IPS-11a (cell line): ENCODE measurements at regions not wholly inside any gene's neighbourhood (a gene's known extent, or its start where the extent isn't known, plus 50 kb on each side); places are given as distances from the start of the nearest gene placed in this dataset.
"Not testable (repeated sequence)": the region's sequence is repeated elsewhere in the genome, so short reads cannot be mapped to it uniquely, and the experiment has no call there.

Experiments
- H3K4me3 ChIP-seq: one replicate; pipeline ENCODE4 v1.5.1; 2013; ENCODE audit warnings: low read depth, low read length, control low read depth

DNA sequence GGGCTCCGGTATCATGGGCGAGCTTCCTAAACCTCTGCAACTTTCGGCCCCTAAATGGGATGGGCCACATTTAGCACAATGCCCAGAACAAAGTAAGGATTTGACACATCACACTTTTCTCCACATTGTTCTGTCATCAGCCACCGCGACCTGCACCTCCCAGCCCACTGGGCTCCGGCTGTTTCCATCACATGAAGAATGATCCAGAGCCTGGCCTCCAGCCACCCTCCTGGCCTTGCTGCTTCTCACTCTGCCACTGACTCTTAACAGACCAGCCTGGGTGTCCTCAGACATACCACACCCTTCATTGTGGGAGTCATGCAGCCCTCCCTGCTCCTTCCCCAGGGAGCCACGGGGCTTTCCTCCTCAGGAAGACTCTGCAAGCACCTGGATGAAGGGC, 113.7 kb downstream of the IGLL1 start:
- H3K4me3 ChIP-seq: no peak overlapping the region

DNA sequence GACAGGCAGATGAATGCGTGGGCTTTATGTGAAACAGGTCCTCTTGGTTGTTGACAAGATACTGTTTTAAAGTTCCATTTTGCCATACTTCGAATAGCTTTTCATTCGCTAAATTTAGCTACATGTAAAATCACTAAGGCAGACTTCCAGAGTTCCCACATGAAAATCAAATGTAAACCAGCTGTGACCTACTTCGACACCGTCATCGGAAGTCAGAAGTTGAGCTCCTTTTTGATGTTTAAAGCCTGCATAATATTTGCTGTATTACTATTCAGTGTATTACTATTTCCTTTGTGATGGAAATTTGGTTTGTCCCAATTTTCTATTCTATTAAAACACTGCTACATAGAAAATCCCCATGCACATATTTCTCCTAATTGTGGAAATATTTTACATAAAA, 115.3 kb downstream of the IGLL1 start:
- H3K4me3 ChIP-seq: not testable (repeated sequence)

DNA sequence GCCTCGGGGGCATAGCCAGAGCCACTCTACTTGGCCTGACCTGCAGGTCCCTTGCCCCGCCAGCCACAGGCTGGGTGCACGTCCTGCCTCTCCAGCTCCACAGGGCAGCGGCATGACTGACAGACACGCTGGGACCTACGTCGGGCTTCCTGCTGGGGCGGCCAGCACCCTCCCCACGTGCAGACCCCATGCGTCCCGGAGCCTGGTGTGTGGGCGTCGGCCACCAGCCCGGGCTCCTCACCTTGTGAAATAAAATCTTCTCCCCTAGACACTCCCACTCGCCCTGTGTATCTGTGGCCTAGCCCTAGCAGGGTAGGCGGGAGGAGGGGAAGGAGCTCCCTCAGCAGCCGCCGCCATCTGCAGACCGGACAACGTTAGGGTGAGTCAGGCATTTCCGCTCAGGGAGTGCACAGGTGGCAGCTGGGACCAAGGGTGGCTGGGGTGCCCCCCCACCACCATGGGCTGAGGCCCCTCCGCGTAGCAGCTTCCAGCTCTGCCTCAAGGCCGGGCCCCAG, 119.5 kb downstream of the IGLL1 start:
- H3K4me3 ChIP-seq: not testable (repeated sequence)

DNA sequence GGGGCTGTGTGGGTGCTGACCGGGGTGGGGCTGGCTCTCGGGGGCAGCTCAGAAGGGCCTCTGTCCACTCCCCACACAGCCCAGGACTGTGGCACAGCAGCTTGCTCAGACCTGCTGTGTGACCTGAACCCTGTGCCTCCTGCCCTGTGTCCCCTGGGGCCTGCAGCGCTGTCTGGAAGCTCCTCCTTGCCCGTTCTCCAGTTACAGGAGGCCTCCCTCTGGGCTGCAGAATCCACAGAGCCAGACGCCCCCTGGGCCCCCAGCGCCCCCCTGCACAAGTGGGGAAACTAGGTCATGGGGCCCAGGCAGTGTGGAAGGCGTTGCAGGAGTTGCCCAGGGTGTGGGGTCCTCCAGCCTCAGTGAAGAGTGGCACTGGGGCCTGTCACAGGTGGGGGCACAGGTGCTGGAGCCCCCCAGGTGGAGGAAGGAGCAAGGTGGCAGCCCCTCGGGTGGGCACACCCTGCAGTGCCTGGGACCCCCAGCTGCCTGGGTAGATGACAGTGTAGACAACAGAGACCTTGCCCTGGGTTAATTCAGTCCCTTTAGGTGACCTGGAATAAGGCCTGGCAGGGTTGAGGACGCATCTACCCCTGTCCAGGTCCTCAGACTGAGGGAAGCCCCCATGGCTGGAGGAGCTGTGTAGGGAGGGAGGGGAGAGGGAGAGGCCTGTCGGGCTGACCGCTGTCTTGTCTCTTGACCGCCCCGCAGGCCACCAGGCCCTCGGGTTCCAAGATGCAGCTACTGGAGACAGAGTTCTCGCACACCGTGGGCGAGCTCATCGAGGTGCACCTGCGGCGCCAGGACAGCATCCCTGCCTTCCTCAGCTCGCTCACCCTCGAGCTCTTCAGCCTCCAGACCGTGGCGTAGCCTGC, 120.2 kb downstream of the IGLL1 start:
- H3K4me3 ChIP-seq: not testable (repeated sequence)

DNA sequence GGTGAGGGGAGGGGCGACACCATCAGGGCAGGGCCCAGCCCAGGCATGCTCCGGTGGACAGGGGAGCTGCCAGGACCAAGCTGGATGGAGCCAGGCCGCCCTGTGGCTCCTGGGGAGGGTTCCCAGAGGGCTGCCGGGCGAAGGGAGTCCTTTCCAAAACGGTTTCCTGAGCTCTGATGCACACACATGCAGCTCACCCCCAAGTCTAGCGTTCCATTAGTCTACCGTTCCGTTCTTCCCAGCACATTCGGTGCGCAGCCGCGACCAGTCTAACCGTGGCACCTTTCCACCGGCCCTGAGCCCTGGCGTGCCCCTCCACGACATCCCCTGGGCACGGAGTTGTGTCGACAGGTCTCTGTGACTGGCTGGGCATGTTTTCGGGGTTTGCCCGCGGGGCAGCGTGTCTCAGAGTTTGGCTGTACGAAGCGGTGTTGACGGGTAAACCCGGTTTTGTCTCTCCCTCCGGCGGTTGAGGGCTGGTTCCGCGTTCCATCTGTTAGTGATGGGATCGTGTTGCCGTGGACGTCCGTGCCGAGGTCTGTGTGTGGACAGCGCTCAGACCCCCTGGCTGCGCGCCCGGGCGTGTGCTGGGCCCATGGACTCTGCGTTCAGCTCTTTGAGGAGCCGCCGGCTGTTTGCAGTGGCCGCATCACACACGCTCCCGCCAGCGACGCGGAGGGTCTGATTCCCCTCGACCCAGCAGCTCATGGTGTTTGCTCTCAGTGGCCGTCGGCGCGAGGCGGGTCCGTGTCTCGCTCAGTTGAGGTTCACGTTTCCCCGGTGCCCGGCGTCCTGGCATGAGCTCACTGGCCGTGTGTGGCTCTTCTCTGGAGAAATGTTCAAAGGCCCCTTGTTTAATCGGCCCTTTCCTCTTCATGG, 121.2 kb downstream of the IGLL1 start:
- no peak overlapping the region for H3K4me3 ChIP-seq

DNA sequence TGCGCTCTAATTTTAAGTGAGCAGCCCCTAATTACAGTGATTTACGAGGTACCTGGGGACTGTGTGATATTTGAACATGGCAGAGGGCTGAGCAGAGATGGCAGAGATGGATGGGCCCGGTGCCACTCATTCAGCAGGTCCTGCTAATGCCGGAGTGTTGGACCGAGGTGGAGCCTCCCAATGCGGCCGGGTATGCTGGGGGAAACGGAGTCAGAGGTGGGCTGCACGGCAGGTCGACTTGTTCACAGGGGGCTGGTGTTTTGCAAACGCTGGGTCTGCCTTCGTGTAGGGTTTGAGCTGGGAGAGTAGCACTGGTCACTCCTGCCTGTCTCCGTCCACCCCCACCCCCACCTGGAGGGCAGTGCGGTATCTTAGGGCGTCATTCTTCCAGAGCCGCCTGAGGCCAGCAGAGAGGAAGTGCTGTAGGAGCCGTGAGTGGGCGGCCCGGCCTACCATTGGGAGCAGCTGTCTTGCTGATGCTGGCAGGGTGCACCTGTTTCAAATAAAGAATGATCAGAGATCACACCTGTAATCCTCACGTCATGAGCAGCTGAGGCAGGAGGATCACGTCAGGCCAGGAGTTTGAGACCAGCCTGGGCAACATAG, 122.6 kb downstream of the IGLL1 start:
- H3K4me3 ChIP-seq: no peak overlapping the region

DNA sequence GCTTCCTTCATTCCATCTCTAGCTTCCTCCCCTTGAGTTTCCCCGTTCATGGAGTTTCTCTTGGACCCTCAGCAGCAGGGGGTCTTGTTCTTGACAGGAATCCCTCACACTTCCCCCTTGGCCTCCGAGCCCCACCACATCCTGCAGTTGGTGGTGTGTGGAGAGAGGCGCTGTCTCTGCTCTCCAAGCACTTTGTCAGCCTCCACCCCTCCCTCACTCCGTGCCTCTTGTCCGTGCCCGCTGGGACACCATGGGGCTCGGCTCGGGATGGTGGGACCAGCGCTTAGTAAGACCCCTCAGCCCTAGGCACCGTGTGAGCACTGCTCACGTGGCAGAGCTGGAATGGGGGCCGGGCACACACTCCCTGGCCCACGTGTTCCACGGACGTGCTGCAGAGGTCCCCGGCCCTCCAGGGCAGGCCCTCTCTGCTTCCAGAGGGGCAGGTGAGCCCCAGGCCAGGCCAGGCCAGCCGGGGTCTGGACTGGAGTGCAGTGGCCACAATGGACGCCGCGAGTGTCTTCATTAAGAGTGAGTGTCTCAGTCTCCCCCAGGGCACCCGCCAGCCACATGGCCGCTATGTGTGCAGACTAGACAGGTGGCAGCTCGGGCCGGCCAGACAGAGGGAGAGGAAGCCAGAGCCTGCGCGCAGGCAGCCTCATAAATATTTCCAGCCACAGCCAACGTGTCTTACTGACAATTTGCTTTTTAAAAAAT, 123.3 kb downstream of the IGLL1 start:
- not testable (repeated sequence) for H3K4me3 ChIP-seq

DNA sequence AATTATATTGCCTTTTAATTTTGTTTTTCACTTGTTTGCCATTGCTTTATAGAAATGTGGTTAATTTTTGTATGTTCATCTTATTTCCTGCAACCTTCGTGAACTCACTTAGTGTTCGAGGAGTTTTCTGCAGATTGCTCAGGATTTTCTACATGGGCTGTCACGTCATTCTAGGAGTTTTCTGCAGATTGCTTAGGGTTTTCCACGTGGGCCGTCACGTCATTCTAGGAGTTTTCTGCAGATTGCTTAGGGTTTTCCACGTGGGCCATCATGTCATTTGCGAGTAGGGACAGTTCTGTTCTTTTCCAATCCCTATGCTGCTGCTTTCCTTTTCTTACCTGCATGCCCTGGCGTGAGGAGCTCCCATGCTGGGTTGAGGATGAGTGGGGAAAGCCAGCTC, 125.7 kb downstream of the IGLL1 start:
- not testable (repeated sequence) for H3K4me3 ChIP-seq

DNA sequence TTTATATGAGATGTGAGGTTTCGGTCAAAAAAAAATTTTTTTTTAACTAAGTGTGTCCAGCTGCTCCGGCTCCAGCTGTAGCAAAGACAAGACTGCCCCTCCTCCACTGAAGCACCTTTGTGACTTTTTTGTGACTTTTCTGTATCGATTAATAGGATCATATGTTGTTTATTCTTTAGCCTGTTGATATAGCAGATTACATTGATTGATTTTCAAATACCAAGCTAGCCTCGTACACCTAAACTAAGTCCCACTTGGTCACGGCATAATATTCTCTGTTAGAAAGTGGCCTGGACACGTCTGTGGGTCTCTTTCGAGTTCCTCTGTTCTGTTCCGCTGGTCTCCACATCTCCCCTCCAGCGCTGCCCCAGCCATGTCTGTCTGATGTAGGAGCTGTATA, 126.8 kb downstream of the IGLL1 start:
- H3K4me3 ChIP-seq: no peak overlapping the region

DNA sequence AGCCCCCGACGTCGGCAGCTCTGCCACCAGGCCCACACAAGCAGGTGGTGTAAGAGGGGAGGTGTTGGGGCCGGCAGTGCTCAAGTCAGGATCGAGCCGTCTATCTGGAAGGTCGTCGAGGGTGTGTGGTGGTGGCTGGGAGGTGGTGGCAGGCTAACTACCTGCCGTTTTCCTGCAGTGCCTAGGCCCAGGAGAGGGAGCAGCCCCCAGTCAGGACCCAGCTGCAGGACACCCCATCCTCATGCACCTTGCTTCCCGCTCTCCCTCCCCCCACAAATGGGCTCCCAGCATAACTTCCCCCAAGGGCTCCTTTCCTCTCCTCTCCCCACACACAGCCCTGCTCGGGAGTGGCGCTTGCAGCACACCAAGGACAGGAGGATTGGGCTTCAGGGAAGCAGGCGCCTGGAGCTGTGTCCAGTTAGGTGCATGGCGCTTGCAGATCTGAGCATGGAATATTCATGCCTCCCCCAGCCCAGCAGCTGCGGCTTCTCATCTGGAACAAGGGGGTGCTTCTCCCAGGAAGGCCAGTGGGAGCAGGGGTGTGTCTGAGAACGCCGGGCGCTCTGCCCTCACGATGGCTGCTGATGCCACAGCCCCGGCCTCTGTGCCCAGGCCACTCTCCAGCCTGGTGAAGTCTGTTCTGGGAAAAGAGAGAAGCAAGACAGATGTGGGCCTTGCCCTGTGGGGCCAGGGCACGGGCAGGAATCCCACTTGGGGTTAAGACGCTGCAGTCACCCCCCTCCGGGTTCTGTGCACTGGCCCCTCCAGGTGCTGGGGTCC, 127.7 kb downstream of the IGLL1 start:
- H3K4me3 ChIP-seq: no peak overlapping the region

DNA sequence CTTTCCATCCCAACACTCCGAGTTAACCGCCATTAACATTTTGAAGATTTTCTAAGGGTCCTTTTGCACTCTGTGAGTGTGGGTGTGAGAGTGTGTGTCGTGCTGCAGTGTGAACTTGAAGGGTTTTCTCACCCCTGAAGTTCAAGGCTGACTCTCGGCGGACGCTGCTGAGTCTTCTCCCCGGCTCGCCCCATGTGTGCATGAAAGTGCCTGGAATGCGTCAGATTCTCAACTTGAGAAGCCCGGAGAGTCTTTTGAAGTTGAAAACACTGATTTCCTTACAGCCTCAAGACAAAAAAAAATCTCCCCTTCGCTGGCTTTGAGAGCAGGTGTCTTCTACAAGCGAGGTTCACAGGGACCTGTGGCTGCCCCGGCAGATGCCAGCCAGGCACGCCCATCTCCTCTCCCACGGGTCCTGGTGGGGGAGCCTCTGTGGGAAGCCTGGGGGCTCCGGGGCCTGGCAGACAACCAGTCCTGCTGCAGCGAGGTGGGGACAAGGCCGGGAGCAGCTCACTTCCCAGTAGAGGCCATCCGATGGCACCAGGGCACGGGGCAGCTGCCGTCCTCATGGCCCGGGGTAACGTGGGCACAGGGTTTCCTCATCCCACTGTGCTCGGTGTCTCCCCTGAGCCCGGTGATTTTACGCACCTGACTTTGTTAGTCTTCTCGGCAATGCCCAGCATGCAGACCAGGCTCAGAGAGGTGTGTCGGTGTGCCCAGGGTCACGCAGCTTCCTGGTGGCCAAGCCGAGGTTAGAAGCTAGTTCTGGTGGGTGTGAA, 128.4 kb downstream of the IGLL1 start:
- H3K4me3 ChIP-seq: not testable (repeated sequence)

DNA sequence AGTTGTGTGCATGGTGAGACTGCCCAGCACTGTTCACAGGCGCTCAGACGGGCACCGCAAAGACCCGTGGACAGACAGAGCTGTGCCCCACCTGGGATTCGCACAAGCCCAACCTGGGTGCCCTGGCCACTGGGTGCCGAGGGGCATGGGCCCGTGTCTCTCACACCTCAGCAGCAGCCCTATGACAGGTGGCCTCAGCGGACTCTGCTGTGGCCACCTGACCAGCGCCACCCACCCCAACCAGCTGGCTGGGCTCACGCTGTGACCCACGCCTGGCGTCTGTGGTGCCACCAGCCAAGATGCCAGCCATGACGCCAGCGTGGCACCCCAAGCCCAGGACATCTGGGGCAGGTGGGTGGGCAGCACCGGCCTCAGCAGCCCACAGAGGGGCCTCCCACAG, 129.3 kb downstream of the IGLL1 start:
- not testable (repeated sequence) for H3K4me3 ChIP-seq

DNA sequence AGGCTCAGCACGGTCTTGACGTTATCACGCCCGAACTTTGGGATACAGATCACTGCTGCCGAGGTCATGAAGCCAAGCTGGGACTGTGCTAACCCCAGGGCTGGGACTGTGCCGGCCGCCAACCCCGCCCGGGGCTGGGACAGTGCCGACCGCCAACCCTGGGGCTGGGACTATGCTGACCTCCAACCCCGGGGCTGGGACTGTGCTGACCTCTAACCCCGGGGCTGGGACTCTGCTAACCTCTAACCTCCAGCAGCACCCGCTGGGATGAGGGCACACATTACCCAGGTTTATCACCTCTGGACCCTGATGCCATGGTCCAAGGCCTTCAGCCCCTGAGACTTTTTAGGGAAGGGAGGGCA, 129.7 kb downstream of the IGLL1 start:
- no peak overlapping the region for H3K4me3 ChIP-seq

DNA sequence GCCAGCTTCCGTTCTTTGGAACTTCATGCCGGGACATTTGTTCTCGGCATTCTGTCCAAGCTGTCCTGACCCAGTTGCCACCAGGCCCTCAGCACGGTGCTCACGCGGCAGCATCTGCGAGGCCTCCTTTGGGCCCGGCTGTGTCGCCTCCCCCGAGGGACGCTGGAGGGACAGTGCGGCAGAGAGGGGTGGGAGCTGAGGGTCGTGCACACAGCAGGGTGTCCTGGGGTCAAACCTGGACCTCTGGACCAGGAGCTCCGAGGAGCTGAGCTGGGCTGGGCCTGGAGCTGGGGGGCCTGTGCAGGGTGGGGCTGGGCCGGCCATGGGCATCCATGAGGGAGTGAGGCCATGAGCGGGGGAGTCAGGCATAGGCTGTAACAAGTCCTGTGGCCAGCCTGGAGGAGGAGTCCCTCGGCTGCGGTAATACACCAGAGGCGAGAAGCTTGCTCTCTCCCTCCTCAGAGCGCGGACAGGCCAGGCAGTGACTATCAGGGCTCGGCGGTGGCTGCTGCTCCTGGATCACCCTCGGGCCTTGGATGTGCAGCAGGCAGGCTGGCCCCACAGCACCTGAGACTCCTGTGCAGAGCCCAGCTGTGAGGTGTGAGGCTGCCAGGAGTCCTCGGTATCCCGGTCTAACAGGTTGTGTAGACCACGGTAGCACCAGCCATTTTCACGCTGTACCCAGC, 130.2 kb downstream of the IGLL1 start:
- H3K4me3 ChIP-seq: not testable (repeated sequence)

DNA sequence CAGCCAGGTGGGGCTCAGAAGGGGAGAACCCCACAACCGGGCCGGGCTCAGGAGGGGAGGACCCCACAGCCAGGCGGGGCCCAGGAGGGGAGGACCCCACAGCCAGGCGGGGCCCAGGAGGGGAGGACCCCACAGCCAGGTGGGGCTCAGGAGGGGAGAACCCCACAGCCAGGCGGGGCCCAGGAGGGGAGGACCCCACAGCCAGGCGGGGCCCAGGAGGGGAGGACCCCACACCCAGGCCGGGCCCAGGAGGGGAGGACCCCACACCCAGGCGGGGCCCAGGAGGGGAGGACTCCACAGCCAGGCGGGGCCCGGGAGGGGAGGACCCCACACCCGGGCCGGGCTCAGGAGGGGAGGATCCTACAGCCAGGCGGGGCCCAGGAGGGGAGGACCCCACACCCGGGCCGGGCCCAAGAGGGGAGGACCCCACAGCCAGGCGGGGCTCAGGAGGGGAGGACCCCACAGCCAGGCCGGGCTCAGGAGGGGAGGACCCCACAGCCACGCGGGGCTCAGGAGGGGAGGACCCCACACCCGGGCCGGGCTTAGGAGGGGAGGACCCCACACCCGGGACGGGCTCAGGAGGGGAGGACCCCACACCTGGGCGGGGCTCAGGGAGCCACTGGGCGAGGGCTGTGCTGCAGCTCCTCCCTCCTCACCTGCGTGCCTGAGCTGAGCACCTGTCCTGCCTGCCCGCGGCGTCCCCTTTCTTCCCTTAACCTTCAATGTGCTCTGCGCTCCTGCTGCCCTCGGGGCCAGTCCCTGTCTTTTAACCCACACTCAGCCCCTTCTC, 131.4 kb downstream of the IGLL1 start:
- H3K4me3 ChIP-seq: not testable (repeated sequence)

DNA sequence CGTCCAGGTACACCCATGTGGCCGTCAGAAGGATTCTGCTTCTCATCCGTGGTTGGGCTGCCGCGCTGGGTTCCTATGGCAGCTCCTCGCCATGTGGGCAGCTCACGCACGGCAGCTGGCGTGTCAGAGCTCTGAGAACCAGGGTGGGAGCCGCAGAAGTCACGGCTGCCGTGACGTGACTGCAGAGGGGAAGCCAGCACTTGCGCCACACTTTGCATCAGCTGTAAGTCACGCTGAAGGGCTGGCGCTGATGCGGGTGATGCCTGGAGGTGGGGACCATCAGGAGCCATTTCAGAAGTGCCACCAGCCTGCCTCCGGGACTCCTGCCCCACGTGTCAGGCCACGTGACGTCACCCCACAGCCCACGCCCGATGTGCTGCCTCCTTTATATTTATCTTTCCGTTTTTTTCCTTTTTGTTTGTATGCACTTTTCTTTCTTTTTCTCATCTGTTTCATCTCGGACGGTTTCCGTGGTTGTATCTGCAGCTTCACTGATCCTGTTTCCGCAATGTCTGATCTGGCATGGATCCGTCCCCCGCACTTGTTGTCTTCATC, 133.2 kb downstream of the IGLL1 start:
- H3K4me3 ChIP-seq: no peak overlapping the region

DNA sequence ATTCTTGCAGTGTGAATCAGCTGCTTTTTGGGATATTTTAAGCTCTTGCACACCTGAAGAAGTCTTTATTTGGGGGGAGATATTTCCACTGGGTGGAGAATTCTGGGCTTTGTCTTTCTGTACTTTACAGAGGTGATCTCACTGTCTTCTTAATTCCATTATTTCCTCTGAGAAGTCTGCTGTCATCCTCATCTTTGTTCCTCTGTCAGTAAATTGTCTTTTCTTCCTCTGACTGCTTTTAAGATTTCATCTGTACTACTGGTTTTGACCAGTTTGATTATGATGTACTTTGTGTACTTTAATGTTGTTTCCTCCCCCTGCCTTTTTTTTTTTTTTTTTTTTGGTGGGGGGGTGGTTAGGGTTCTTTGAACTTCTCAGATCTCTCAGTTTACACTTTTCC, 133.9 kb downstream of the IGLL1 start:
- H3K4me3 ChIP-seq: not testable (repeated sequence)

DNA sequence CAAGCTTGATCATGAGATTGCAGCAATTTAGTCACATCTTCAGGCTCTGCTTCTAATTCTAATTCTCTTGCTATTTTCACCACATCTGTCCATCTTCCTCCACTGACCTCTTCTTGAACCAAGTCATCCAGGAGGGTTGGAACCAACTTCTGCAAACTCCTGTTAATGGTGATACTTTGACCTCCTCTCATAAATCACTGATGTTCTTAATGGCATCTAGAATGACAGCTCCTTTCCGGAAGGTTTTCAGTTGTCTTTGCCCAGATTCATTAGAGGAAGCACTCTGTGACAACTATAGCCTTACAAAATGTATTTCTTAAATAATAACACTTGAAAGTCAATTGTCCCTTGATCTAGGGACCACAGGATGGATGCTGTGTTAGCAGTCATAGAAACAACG, 136.2 kb downstream of the IGLL1 start:
- H3K4me3 ChIP-seq: not testable (repeated sequence)
